Aorta (tissue), 5 donors: ENCODE measurements at regions not wholly inside any gene's neighbourhood (a gene's known extent, or its start where the extent isn't known, plus 50 kb on each side); places are given as distances from the start of the nearest gene placed in this dataset.

Experiments
- ATAC-seq: fragments of 200-7000 bp; cut with Tn5 transposase; one replicate; pipeline ENCODE4 v1.9.1; 2022; ENCODE audit warnings: moderate library complexity; ENCODE audit not compliant: low FRiP score
- DNase-seq, 2 donors: peaks; one replicate each; pipeline ENCODE4 v3.0.0-alpha.2; 2020
- H3K27ac ChIP-seq, 2 donors: one replicate each; pipeline ENCODE4 v1.5.1; 2013; ENCODE audit warnings: low read length in 2 of 2, mild to moderate bottlenecking in 2 of 2, moderate library complexity in 2 of 2, control low read depth in 1 of 2, inconsistent platforms in 1 of 2, low read depth in 1 of 2
- H3K27me3 ChIP-seq, 2 donors: one replicate each; pipeline ENCODE4 v1.6.1; 2013; ENCODE audit warnings: control low read depth in 1 of 2, low read length in 1 of 2, mild to moderate bottlenecking in 1 of 2, moderate library complexity in 1 of 2; ENCODE audit not compliant: insufficient read depth in 2 of 2, control insufficient read depth in 1 of 2
- H3K36me3 ChIP-seq, 2 donors: one replicate each; pipeline ENCODE4 v1.6.1; 2013; ENCODE audit warnings: control low read depth in 1 of 2, low read length in 1 of 2, mild to moderate bottlenecking in 1 of 2; ENCODE audit not compliant: insufficient read depth in 2 of 2, control insufficient read depth in 1 of 2
- H3K4me1 ChIP-seq, 2 donors: one replicate each; pipeline ENCODE4 v1.6.1; 2013; ENCODE audit warnings: low read length in 2 of 2, control low read depth in 1 of 2, mild to moderate bottlenecking in 1 of 2, moderate library complexity in 1 of 2; ENCODE audit not compliant: insufficient read depth in 2 of 2, control insufficient read depth in 1 of 2
- H3K4me3 ChIP-seq, 2 donors: one replicate each; pipeline ENCODE4 v1.5.1; 2013; ENCODE audit warnings: low read length in 2 of 2, control low read depth in 1 of 2, mild to moderate bottlenecking in 1 of 2
- H3K9me3 ChIP-seq: one replicate; pipeline ENCODE4 v1.6.1; 2013; ENCODE audit warnings: mild to moderate bottlenecking, low read length; ENCODE audit not compliant: control insufficient read depth
- WGBS, 2 donors: extraction: QIAGEN DNeasy Blood & Tissue Kit; methylation state at CpG; one replicate each; pipeline ENCODE4 v1.1.7; 2013; 5-methylcytosine and 5-hydroxymethylcytosine counted together
- intact Hi-C, 2 donors: fragments of 100-400 bp; cut with DNase I; formaldehyde crosslinking; loops; one replicate each; pipeline versions ENCODE4 v1.14.2 to v1.15.0; 2022
- donor health status: healthy with polysubstance abuse.
- donor health status: Bipolar disorder and iron deficiency.
- donor health status: DM: no; HTN: no; CAD: no.
- donor health status: DM: no; HTN: no; CAD: no.
- donor health status: DM: yes; HTN: yes; CAD: no.

GRCh38 chrX:145609951-145610511, 207.6 kb upstream of the SLITRK2 start:
- no peaks in the 10 kb centered on the region for H3K4me1 ChIP-seq
- intact Hi-C loops, result no loop called here

GRCh38 chrX:145613894-145614293, 203.7 kb upstream of the SLITRK2 start:
- Histone ChIP-seq H3K27me3 (no peaks in the 10 kb centered on the region), H3K27ac (no peak overlapping the region), H3K4me3 (no peak overlapping the region), H3K9me3 (no peaks in the 10 kb centered on the region), H3K4me1 (no peaks in the 10 kb centered on the region), H3K36me3 (no peaks in the 10 kb centered on the region)
- intact Hi-C loops, result no loop called here
- DNase-seq (no peak), ATAC-seq (no peak)
- 60 to 66% methylated on average over 3 of the region's 3 CpGs for WGBS, 2 donors

More at GRCh38 chrX:145609951-145610511, 207.6 kb upstream of the SLITRK2 start:
- Histone ChIP-seq H3K27ac (no peak overlapping the region), H3K36me3 (no peaks in the 10 kb centered on the region), H3K9me3 (no peaks in the 10 kb centered on the region), H3K27me3 (no peaks in the 10 kb centered on the region), H3K4me3 (no peak overlapping the region)
- ATAC-seq (no peak), DNase-seq (no peak)
- WGBS, 2 donors, result 65 to 73% methylated on average over 6 of the region's 6 CpGs

GRCh38 chrX:145620666-145621065, 197.0 kb upstream of the SLITRK2 start:
- DNase-seq (no peak), ATAC-seq (no peak)
- intact Hi-C loops, result no loop called here
- WGBS, 2 donors, result 25 to 38% methylated on average over 1 of the region's 1 CpG
- no peak overlapping the region for H3K4me3 ChIP-seq
- no peaks in the 10 kb centered on the region for H3K27me3 ChIP-seq
- H3K9me3 ChIP-seq, result no peaks in the 10 kb centered on the region
- no peaks in the 10 kb centered on the region for H3K4me1 ChIP-seq
- no peak overlapping the region for H3K27ac ChIP-seq
- H3K36me3 ChIP-seq, result no peaks in the 10 kb centered on the region

- H3K4me3 ChIP-seq, result no peak overlapping the region
- 63 to 66% methylated on average over 1 of the region's 1 CpG for WGBS, 2 donors
- no peaks in the 10 kb centered on the region for H3K4me1 ChIP-seq
- no peak overlapping the region for H3K27ac ChIP-seq
- H3K9me3 ChIP-seq, result no peaks in the 10 kb centered on the region
- DNase-seq, result no peak
- no peaks in the 10 kb centered on the region for H3K27me3 ChIP-seq
- intact Hi-C loops, result no loop called here
- no peaks in the 10 kb centered on the region for H3K36me3 ChIP-seq
- no peak for ATAC-seq
Measured at GRCh38 chrX:145623453-145623852, 194.2 kb upstream of the SLITRK2 start.

GRCh38 chrX:145630081-145630480, 187.5 kb upstream of the SLITRK2 start:
- Histone ChIP-seq H3K27ac (no peak overlapping the region), H3K9me3 (no peaks in the 10 kb centered on the region), H3K36me3 (no peaks in the 10 kb centered on the region), H3K4me1 (no peaks in the 10 kb centered on the region), H3K27me3 (no peaks in the 10 kb centered on the region), H3K4me3 (no peak overlapping the region)
- WGBS, 2 donors, result 89 to 94% methylated on average over 21 of the region's 21 CpGs
- DNase-seq (no peak), ATAC-seq (no peak)
- intact Hi-C loops, result no loop called here

GRCh38 chrX:145630806-145631435, 186.7 kb upstream of the SLITRK2 start:
- DNase-seq (peak in 1 of 2 donors; percentile 76), ATAC-seq (no peak)
- Histone ChIP-seq H3K9me3 (no peaks in the 10 kb centered on the region), H3K27me3 (no peaks in the 10 kb centered on the region), H3K4me1 (no peaks in the 10 kb centered on the region), H3K27ac (no peak overlapping the region), H3K4me3 (no peak overlapping the region), H3K36me3 (no peaks in the 10 kb centered on the region)
- intact Hi-C loops, result no loop called here
- WGBS, 2 donors, result 92 to 96% methylated on average over 38 to 40 of the region's 40 CpGs

GRCh38 chrX:145631461-145631951, 186.1 kb upstream of the SLITRK2 start:
- ATAC-seq, result no peak
- 91 to 95% methylated on average over 29 of the region's 29 CpGs for WGBS, 2 donors
- H3K9me3 ChIP-seq, result no peaks in the 10 kb centered on the region
- no peaks in the 10 kb centered on the region for H3K4me1 ChIP-seq
- H3K4me3 ChIP-seq, result no peak overlapping the region
- H3K36me3 ChIP-seq, result no peaks in the 10 kb centered on the region
- no peak overlapping the region for H3K27ac ChIP-seq
- intact Hi-C loops, result no loop called here
- H3K27me3 ChIP-seq, result no peaks in the 10 kb centered on the region
- DNase-seq, result no peak

- no peaks in the 10 kb centered on the region for H3K27me3 ChIP-seq
- intact Hi-C loops, result no loop called here
- no peaks in the 10 kb centered on the region for H3K4me1 ChIP-seq
- ATAC-seq, result no peak
- H3K36me3 ChIP-seq, result no peaks in the 10 kb centered on the region
- H3K9me3 ChIP-seq, result no peaks in the 10 kb centered on the region
- H3K27ac ChIP-seq, result no peak overlapping the region
- no peak for DNase-seq
- H3K4me3 ChIP-seq, result no peak overlapping the region
- WGBS, 2 donors, result 79 to 80% methylated on average over 5 of the region's 5 CpGs
Measured at GRCh38 chrX:145654486-145654885, 163.1 kb upstream of the SLITRK2 start.

GRCh38 chrX:145673841-145674240, 143.8 kb upstream of the SLITRK2 start:
- Histone ChIP-seq H3K9me3 (no peaks in the 10 kb centered on the region), H3K27ac (no peak overlapping the region), H3K4me1 (no peaks in the 10 kb centered on the region), H3K27me3 (no peaks in the 10 kb centered on the region), H3K4me3 (no peak overlapping the region), H3K36me3 (no peaks in the 10 kb centered on the region)
- intact Hi-C loops, result no loop called here
- no peak for ATAC-seq
- DNase-seq, result no peak
- 54 to 57% methylated on average over 4 of the region's 4 CpGs for WGBS, 2 donors
